ENCODE measurements at regions not wholly inside any gene's neighbourhood (a gene's known extent, or its start where the extent isn't known, plus 50 kb on each side); places are given as distances from the start of the nearest gene placed in this dataset.

DNA sequence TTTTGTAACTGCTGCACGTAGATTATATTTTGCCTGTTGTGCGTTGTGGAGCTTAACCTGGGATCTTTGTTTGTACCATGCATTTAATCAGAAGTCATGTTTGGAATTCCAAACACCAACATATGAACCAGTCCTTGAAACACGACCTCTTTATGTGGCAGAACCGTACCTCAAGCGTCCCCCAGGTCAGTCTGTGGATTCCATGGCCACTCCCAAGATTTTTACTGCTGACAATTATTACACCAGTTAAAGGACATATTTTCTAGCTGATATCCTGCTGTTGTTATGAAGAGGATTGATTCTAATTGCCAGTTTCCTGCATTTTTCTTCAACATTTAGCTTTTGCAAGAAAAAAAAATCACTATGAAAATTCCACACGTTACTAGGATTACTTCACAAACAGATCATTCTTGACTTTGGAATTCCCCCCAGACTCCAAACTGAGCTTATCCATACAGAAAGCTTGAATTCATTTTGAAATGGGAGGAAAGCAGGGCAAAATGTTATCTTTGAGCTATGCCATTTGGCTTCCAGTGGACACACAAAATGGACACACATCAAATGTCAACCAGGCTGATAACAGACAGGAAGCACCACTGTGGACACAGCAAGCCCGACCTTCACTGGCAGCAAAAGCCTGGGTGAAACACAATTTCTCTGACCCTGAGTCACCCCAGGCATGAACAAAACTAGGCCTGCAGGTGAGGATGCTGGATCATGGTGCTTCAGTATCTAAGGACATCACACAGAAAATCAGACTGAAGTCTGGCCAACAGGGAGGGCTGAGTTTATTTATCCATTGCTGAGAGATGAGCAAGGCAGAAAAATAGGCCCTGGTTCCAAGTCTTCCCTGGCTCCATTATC lies 542.9 kb upstream of the JAG1 start:
- Histone ChIP-seq H2AFZ (ENCODE audit: low read length) (no peak overlapping the region), H3K9me3 (replicated peaks; ENCODE audit: insufficient read depth, low read length) (no peaks in the 10 kb centered on the region), H3K4me2 (ENCODE audit: low read depth, low read length) (no peak overlapping the region), H3K4me1 (ENCODE audit: low read length) (no peaks in the 10 kb centered on the region), H3K79me2 (ENCODE audit: low read length) (no peaks in the 10 kb centered on the region), H3K36me3 (replicated peaks; ENCODE audit: insufficient read depth, low read length) (no peaks in the 10 kb centered on the region), H3K4me3 (ENCODE audit: low read length) (no peak overlapping the region), H4K20me1 (ENCODE audit: insufficient read depth, low read length) (no peaks in the 10 kb centered on the region), H3K27me3 (replicated peaks; ENCODE audit: insufficient read depth, low read length) (no peaks in the 10 kb centered on the region), H3K27ac (ENCODE audit: low read length) (no peak overlapping the region), H3K9me2 (replicated peaks; ENCODE audit: insufficient read depth, low read length) (no peaks in the 10 kb centered on the region), H3K9ac (ENCODE audit: low read length) (no peak overlapping the region), H3F3A (ENCODE audit: insufficient read depth, low read length) (no peaks in the 10 kb centered on the region)
- TF ChIP-seq EZH2 (optimal IDR thresholded peaks at IDR 0.05; ENCODE audit: low read depth, low read length), result no peak
- no peak for TF ChIP-seq EZH2phosphoT487 (IDR thresholded peaks at IDR 0.05; ENCODE audit: low read length)
- TF ChIP-seq, protein P1, sequence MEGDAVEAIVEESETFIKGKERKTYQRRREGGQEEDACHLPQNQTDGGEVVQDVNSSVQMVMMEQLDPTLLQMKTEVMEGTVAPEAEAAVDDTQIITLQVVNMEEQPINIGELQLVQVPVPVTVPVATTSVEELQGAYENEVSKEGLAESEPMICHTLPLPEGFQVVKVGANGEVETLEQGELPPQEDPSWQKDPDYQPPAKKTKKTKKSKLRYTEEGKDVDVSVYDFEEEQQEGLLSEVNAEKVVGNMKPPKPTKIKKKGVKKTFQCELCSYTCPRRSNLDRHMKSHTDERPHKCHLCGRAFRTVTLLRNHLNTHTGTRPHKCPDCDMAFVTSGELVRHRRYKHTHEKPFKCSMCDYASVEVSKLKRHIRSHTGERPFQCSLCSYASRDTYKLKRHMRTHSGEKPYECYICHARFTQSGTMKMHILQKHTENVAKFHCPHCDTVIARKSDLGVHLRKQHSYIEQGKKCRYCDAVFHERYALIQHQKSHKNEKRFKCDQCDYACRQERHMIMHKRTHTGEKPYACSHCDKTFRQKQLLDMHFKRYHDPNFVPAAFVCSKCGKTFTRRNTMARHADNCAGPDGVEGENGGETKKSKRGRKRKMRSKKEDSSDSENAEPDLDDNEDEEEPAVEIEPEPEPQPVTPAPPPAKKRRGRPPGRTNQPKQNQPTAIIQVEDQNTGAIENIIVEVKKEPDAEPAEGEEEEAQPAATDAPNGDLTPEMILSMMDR (IDR thresholded peaks at IDR 0.05; ENCODE audit: low read length), result no peak
- DNase-seq, result no peak

DNA sequence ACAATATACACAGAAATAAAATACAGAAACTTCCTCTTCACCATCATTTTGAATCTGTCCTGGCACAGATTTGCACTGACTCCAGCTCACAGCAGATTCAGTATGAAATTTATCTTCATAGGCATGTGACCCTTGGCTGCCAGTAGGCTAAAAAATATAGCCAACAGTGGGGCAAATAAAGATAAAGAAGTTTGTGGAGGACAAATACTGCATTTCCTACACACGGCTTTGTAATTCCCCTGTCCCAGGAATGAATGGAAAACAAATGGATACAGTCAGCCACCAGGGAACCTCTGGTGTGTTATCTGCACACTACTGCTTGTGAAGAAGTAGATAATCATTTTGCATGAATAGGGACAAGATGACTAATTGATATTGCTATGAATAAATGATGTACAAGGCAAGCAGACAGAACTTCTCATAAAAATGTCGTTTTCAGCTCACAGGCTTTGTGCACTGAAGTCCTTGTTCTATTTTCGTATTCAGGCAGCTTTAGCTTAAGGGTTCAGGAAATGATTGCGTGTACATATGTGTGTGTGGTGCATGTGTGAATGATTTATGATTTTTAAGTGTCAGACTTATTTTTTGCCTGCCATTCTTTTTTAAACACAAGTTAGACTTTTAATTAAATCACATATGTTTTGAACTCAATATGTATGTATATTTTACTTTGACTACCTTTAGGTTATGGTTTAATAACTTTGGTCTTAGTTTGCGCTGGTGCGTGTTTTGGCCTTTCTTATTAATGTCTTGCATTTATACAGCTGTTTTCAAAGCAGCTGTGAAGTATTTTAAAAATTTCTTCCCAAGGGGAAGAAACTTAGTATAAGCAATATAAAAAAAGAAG lies 543.8 kb upstream of the JAG1 start:
- no peaks in the 10 kb centered on the region for H3F3A ChIP-seq (ENCODE audit: insufficient read depth, low read length)
- no peaks in the 10 kb centered on the region for H3K27me3 ChIP-seq (replicated peaks; ENCODE audit: insufficient read depth, low read length)
- H3K9me3 ChIP-seq (replicated peaks; ENCODE audit: insufficient read depth, low read length), result no peaks in the 10 kb centered on the region
- no peak for TF ChIP-seq EZH2phosphoT487 (IDR thresholded peaks at IDR 0.05; ENCODE audit: low read length)
- no peak for TF ChIP-seq EZH2 (optimal IDR thresholded peaks at IDR 0.05; ENCODE audit: low read depth, low read length)
- TF ChIP-seq, protein P1 (IDR thresholded peaks at IDR 0.05; ENCODE audit: low read length), result no peak
- no peaks in the 10 kb centered on the region for H3K4me1 ChIP-seq (ENCODE audit: low read length)
- H3K4me2 ChIP-seq (ENCODE audit: low read depth, low read length), result no peak overlapping the region
- H3K4me3 ChIP-seq (ENCODE audit: low read length), result no peak overlapping the region
- DNase-seq, result no peak
- H2AFZ ChIP-seq (ENCODE audit: low read length), result no peak overlapping the region
- H3K9ac ChIP-seq (ENCODE audit: low read length), result no peak overlapping the region
- H3K36me3 ChIP-seq (replicated peaks; ENCODE audit: insufficient read depth, low read length), result no peaks in the 10 kb centered on the region
- no peaks in the 10 kb centered on the region for H4K20me1 ChIP-seq (ENCODE audit: insufficient read depth, low read length)
- H3K27ac ChIP-seq (ENCODE audit: low read length), result no peak overlapping the region
- H3K79me2 ChIP-seq (ENCODE audit: low read length), result no peaks in the 10 kb centered on the region
- no peaks in the 10 kb centered on the region for H3K9me2 ChIP-seq (replicated peaks; ENCODE audit: insufficient read depth, low read length)

DNA sequence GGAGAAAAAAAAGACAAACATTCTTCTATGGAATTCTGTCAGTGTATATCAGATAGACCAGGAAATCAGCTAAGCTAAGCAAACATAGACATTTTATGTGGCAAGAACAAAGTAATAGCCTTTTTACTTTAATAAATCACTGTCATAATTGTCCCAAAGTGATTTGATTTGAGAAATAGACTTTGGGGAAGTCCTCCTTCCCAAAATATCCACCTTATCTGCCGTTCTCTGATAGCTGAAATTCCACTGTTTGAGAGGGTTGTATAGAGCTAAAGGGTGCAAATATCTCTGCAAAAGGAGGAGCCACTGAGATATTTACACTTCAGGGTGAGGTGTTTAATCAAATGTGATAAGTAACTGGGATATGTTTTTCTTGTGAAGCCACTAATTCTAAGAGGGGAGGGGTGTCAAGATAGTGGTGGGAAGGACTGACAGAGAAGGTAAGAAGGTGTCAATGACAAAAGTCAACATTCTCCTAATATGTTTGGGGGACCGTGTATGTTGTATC lies 544.4 kb upstream of the JAG1 start:
- H3K4me3 ChIP-seq (ENCODE audit: low read length), result no peak overlapping the region
- no peak overlapping the region for H3K9ac ChIP-seq (ENCODE audit: low read length)
- TF ChIP-seq EZH2phosphoT487 (IDR thresholded peaks at IDR 0.05; ENCODE audit: low read length) (no peak), EZH2 (optimal IDR thresholded peaks at IDR 0.05; ENCODE audit: low read depth, low read length) (no peak)
- TF ChIP-seq, protein P1 (IDR thresholded peaks at IDR 0.05; ENCODE audit: low read length), result no peak
- H3K36me3 ChIP-seq (replicated peaks; ENCODE audit: insufficient read depth, low read length), result no peaks in the 10 kb centered on the region
- H3K4me1 ChIP-seq (ENCODE audit: low read length), result no peaks in the 10 kb centered on the region
- no peaks in the 10 kb centered on the region for H3K9me3 ChIP-seq (replicated peaks; ENCODE audit: insufficient read depth, low read length)
- no peaks in the 10 kb centered on the region for H3K27me3 ChIP-seq (replicated peaks; ENCODE audit: insufficient read depth, low read length)
- no peak overlapping the region for H2AFZ ChIP-seq (ENCODE audit: low read length)
- no peaks in the 10 kb centered on the region for H4K20me1 ChIP-seq (ENCODE audit: insufficient read depth, low read length)
- no peak overlapping the region for H3K27ac ChIP-seq (ENCODE audit: low read length)
- H3K9me2 ChIP-seq (replicated peaks; ENCODE audit: insufficient read depth, low read length), result no peaks in the 10 kb centered on the region
- no peaks in the 10 kb centered on the region for H3K79me2 ChIP-seq (ENCODE audit: low read length)
- H3K4me2 ChIP-seq (ENCODE audit: low read depth, low read length), result no peak overlapping the region
- H3F3A ChIP-seq (ENCODE audit: insufficient read depth, low read length), result no peaks in the 10 kb centered on the region
- DNase-seq, result no peak
